Loucy (cell line): ENCODE measurements at regions not wholly inside any gene's neighbourhood (a gene's known extent, or its start where the extent isn't known, plus 50 kb on each side); places are given as distances from the start of the nearest gene placed in this dataset.

ENCODE experiments used
- H2AFZ ChIP-seq: fragments of 200-600 bp; sonication (generic); 2 replicates; pipeline ENCODE4 v1.6.0; 2016; ENCODE audit warnings: antibody characterized with exemption, mild to moderate bottlenecking, low read length, moderate library complexity
- H3F3A ChIP-seq: fragments of 200-600 bp; 2 replicates; pipeline ENCODE4 v1.6.0; 2016; ENCODE audit warnings: antibody characterized with exemption, low read depth, mild to moderate bottlenecking
- H3K27me3 ChIP-seq: fragments of 200-600 bp; sonication (generic); 2 replicates; pipeline ENCODE4 v1.6.1; 2014; ENCODE audit warnings: low read length, mild to moderate bottlenecking; ENCODE audit not compliant: insufficient read depth, poor library complexity, severe bottlenecking
- H3K36me3 ChIP-seq: fragments of 200-600 bp; sonication (generic); 2 replicates; pipeline ENCODE4 v1.6.1; 2016; ENCODE audit warnings: low read length; ENCODE audit not compliant: insufficient read depth
- H3K4me1 ChIP-seq: fragments of 200-600 bp; sonication (generic); 2 replicates; pipeline ENCODE4 v1.5.1; 2014; ENCODE audit warnings: low read length, mild to moderate bottlenecking; ENCODE audit not compliant: insufficient read depth, poor library complexity, severe bottlenecking
- H3K4me2 ChIP-seq: fragments of 200-600 bp; sonication (generic); 2 replicates; pipeline ENCODE4 v1.6.0; 2014; ENCODE audit warnings: antibody characterized with exemption, low read length, low read depth, mild to moderate bottlenecking; ENCODE audit not compliant: poor library complexity, severe bottlenecking
- H3K4me3 ChIP-seq: fragments of 200-600 bp; sonication (generic); 2 replicates; pipeline ENCODE4 v1.5.1; 2014; ENCODE audit warnings: low read length, mild to moderate bottlenecking, mixed read lengths; ENCODE audit not compliant: poor library complexity, severe bottlenecking
- H3K79me2 ChIP-seq: fragments of 200-600 bp; sonication (generic); 2 replicates; pipeline ENCODE4 v1.6.1; 2014; ENCODE audit warnings: low read length; ENCODE audit not compliant: insufficient read depth
- H3K9ac ChIP-seq: fragments of 200-600 bp; sonication (generic); 2 replicates; pipeline ENCODE4 v1.6.0; 2014; ENCODE audit warnings: mild to moderate bottlenecking, low read depth, low read length, moderate library complexity; ENCODE audit not compliant: poor library complexity, severe bottlenecking
- H3K9me2 ChIP-seq: fragments of 200-600 bp; sonication (generic); replicated peaks from 2 replicates; pipeline ENCODE4 v1.6.1; 2016; ENCODE audit warnings: low read depth, low read length, mixed read lengths
- H3K9me3 ChIP-seq: fragments of 200-600 bp; sonication (generic); 2 replicates; pipeline ENCODE4 v1.6.1; 2014; ENCODE audit warnings: mild to moderate bottlenecking, antibody characterized with exemption, low read length, low read depth; ENCODE audit not compliant: insufficient read depth
- H4K20me1 ChIP-seq: fragments of 200-600 bp; sonication (generic); 2 replicates; pipeline ENCODE4 v1.6.0; 2014; ENCODE audit warnings: antibody characterized with exemption, low read length, mild to moderate bottlenecking; ENCODE audit not compliant: insufficient read depth, poor library complexity, severe bottlenecking
- CTCF ChIP-seq: fragments of 200-600 bp; sonication (generic); conservative IDR thresholded peaks from 2 replicates; pipeline ENCODE4 v1.5.1; 2014; ENCODE audit warnings: mild to moderate bottlenecking, antibody characterized with exemption, low read length
- EZH2phosphoT487 ChIP-seq: fragments of 200-600 bp; IDR thresholded peaks from 2 replicates; pipeline ENCODE4 v1.6.1; 2018; ENCODE audit warnings: antibody characterized with exemption, mild to moderate bottlenecking, moderate library complexity, borderline replicate concordance

GRCh38 chr5:162456086-162456485 lies 388.5 kb downstream of the GABRG2 start:
- Histone ChIP-seq H3F3A (no peaks in the 10 kb centered on the region), H3K9ac (no peak overlapping the region), H4K20me1 (no peaks in the 10 kb centered on the region), H3K79me2 (no peaks in the 10 kb centered on the region), H3K27me3 (no peaks in the 10 kb centered on the region), H3K4me3 (no peak overlapping the region), H3K4me2 (no peak overlapping the region), H3K9me3 (no peaks in the 10 kb centered on the region), H2AFZ (no peak overlapping the region), H3K36me3 (no peaks in the 10 kb centered on the region), H3K4me1 (no peaks in the 10 kb centered on the region), H3K9me2 (no peaks in the 10 kb centered on the region)
- TF ChIP-seq EZH2phosphoT487 (no peak), CTCF (no peak)

- H3K4me1 ChIP-seq: no peaks in the 10 kb centered on the region
- no peaks in the 10 kb centered on the region for H3K79me2 ChIP-seq
- no peak overlapping the region for H3K4me3 ChIP-seq
- no peaks in the 10 kb centered on the region for H3K36me3 ChIP-seq
- no peak overlapping the region for H3K9ac ChIP-seq
- no peaks in the 10 kb centered on the region for H3K27me3 ChIP-seq
- no peaks in the 10 kb centered on the region for H3F3A ChIP-seq
- no peaks in the 10 kb centered on the region for H3K9me2 ChIP-seq
- no peak overlapping the region for H3K4me2 ChIP-seq
- no peak for TF ChIP-seq EZH2phosphoT487
- no peak for TF ChIP-seq CTCF
- no peak overlapping the region for H2AFZ ChIP-seq
- H3K9me3 ChIP-seq: no peaks in the 10 kb centered on the region
- no peaks in the 10 kb centered on the region for H4K20me1 ChIP-seq
These were observed 398.4 kb downstream of the GABRG2 start for GRCh38 chr5:162466011-162466410.

- no peaks in the 10 kb centered on the region for H3K79me2 ChIP-seq
- H3K4me3 ChIP-seq: no peak overlapping the region
- TF ChIP-seq CTCF (no peak), EZH2phosphoT487 (no peak)
- H4K20me1 ChIP-seq: no peaks in the 10 kb centered on the region
- no peaks in the 10 kb centered on the region for H3K9me2 ChIP-seq
- H3K9me3 ChIP-seq: no peaks in the 10 kb centered on the region
- no peaks in the 10 kb centered on the region for H3K4me1 ChIP-seq
- no peak overlapping the region for H3K4me2 ChIP-seq
- no peak overlapping the region for H2AFZ ChIP-seq
- no peaks in the 10 kb centered on the region for H3K27me3 ChIP-seq
- H3F3A ChIP-seq: no peaks in the 10 kb centered on the region
- H3K9ac ChIP-seq: no peak overlapping the region
- H3K36me3 ChIP-seq: no peaks in the 10 kb centered on the region
These were observed 405.6 kb downstream of the GABRG2 start for GRCh38 chr5:162473041-162473714.
